ENCODE measurements at regions not wholly inside any gene's neighbourhood (a gene's known extent, or its start where the extent isn't known, plus 50 kb on each side); places are given as distances from the start of the nearest gene placed in this dataset.

GRCh38 chr15:29922191-29922590, 99.9 kb upstream of the TJP1 start:
- peaks cover 24% of the 10 kb centered on the region for H3K4me1 ChIP-seq (ENCODE audit: insufficient read depth)
- no peak overlapping the region for H2AFZ ChIP-seq
- no peaks in the 10 kb centered on the region for H4K20me1 ChIP-seq (ENCODE audit: insufficient read depth, poor library complexity, severe bottlenecking)
- no peaks in the 10 kb centered on the region for H3K27me3 ChIP-seq
- no peak overlapping the region for H3K27ac ChIP-seq
- DNase-seq (ENCODE audit: low spot score), result no peak
- H3K4me2 ChIP-seq, result no peak overlapping the region
- no peaks in the 10 kb centered on the region for H3K36me3 ChIP-seq (replicated peaks; ENCODE audit: insufficient read depth, low read depth)
- H3K4me3 ChIP-seq, result no peak overlapping the region
- no peak for TF ChIP-seq EZH2 (IDR thresholded peaks at IDR 0.05; ENCODE audit: borderline replicate concordance)
- TF ChIP-seq EZH2phosphoT487 (IDR thresholded peaks at IDR 0.05; ENCODE audit: low read depth, severe bottlenecking, unreplicated experiment), result no peak
- TF ChIP-seq CTCF (IDR thresholded peaks at IDR 0.05; ENCODE audit: poor library complexity), result no peak
- no peaks in the 10 kb centered on the region for H3K9me3 ChIP-seq (ENCODE audit: low read depth)
- no peaks in the 10 kb centered on the region for H3K79me2 ChIP-seq
- H3K9me2 ChIP-seq (replicated peaks; ENCODE audit: insufficient read depth), result no peaks in the 10 kb centered on the region

GRCh38 chr15:29921130-29921601, 98.9 kb upstream of the TJP1 start:
- no peak overlapping the region for H3K4me3 ChIP-seq
- no peaks in the 10 kb centered on the region for H3K79me2 ChIP-seq
- no peaks in the 10 kb centered on the region for H3K27me3 ChIP-seq
- peak; percentile 50 for DNase-seq (ENCODE audit: low spot score)
- peaks cover 23% of the 10 kb centered on the region for H3K4me1 ChIP-seq (ENCODE audit: insufficient read depth)
- H3K9me3 ChIP-seq (ENCODE audit: low read depth), result no peaks in the 10 kb centered on the region
- H4K20me1 ChIP-seq (ENCODE audit: insufficient read depth, poor library complexity, severe bottlenecking), result no peaks in the 10 kb centered on the region
- no peak overlapping the region for H2AFZ ChIP-seq
- no peaks in the 10 kb centered on the region for H3K9me2 ChIP-seq (replicated peaks; ENCODE audit: insufficient read depth)
- no peak for TF ChIP-seq CTCF (IDR thresholded peaks at IDR 0.05; ENCODE audit: poor library complexity)
- no peak for TF ChIP-seq EZH2 (IDR thresholded peaks at IDR 0.05; ENCODE audit: borderline replicate concordance)
- TF ChIP-seq EZH2phosphoT487 (IDR thresholded peaks at IDR 0.05; ENCODE audit: low read depth, severe bottlenecking, unreplicated experiment), result no peak
- H3K36me3 ChIP-seq (replicated peaks; ENCODE audit: insufficient read depth, low read depth), result no peaks in the 10 kb centered on the region
- whole genome bisulfite sequencing (ENCODE audit: low lambda C conversion rate, missing lambda C conversion rate), result 39% methylated on average over 6 of the region's 6 CpGs
- peak overlapping the region; percentile 67 for H3K27ac ChIP-seq
- H3K4me2 ChIP-seq, result peak overlapping the region; percentile 38

GRCh38 chr15:29920515-29920914, 98.2 kb upstream of the TJP1 start:
- no peaks in the 10 kb centered on the region for H3K36me3 ChIP-seq (replicated peaks; ENCODE audit: insufficient read depth, low read depth)
- no peak overlapping the region for H3K4me3 ChIP-seq
- WGBS (ENCODE audit: low lambda C conversion rate, missing lambda C conversion rate), result 69% methylated on average over 12 of the region's 12 CpGs
- no peaks in the 10 kb centered on the region for H4K20me1 ChIP-seq (ENCODE audit: insufficient read depth, poor library complexity, severe bottlenecking)
- peak; percentile 38 for DNase-seq (ENCODE audit: low spot score)
- no peak for TF ChIP-seq EZH2 (IDR thresholded peaks at IDR 0.05; ENCODE audit: borderline replicate concordance)
- TF ChIP-seq EZH2phosphoT487 (IDR thresholded peaks at IDR 0.05; ENCODE audit: low read depth, severe bottlenecking, unreplicated experiment), result no peak
- no peak for TF ChIP-seq CTCF (IDR thresholded peaks at IDR 0.05; ENCODE audit: poor library complexity)
- peak overlapping the region; percentile 67 for H3K27ac ChIP-seq
- no peaks in the 10 kb centered on the region for H3K9me3 ChIP-seq (ENCODE audit: low read depth)
- peaks cover 20% of the 10 kb centered on the region for H3K4me1 ChIP-seq (ENCODE audit: insufficient read depth)
- H2AFZ ChIP-seq, result no peak overlapping the region
- no peaks in the 10 kb centered on the region for H3K9me2 ChIP-seq (replicated peaks; ENCODE audit: insufficient read depth)
- no peaks in the 10 kb centered on the region for H3K79me2 ChIP-seq
- no peaks in the 10 kb centered on the region for H3K27me3 ChIP-seq
- peak overlapping the region; percentile 38 for H3K4me2 ChIP-seq

GRCh38 chr15:29919380-29919881, 97.2 kb upstream of the TJP1 start:
- Histone ChIP-seq H3K4me1 (ENCODE audit: insufficient read depth) (peaks cover 15% of the 10 kb centered on the region), H3K36me3 (replicated peaks; ENCODE audit: insufficient read depth, low read depth) (no peaks in the 10 kb centered on the region), H3K9me3 (ENCODE audit: low read depth) (no peaks in the 10 kb centered on the region), H3K4me2 (no peak overlapping the region), H3K27me3 (no peaks in the 10 kb centered on the region), H3K79me2 (no peaks in the 10 kb centered on the region), H4K20me1 (ENCODE audit: insufficient read depth, poor library complexity, severe bottlenecking) (no peaks in the 10 kb centered on the region), H2AFZ (no peak overlapping the region), H3K4me3 (no peak overlapping the region), H3K9me2 (replicated peaks; ENCODE audit: insufficient read depth) (no peaks in the 10 kb centered on the region), H3K27ac (no peak overlapping the region)
- TF ChIP-seq CTCF (IDR thresholded peaks at IDR 0.05; ENCODE audit: poor library complexity) (no peak), EZH2 (IDR thresholded peaks at IDR 0.05; ENCODE audit: borderline replicate concordance) (no peak), EZH2phosphoT487 (IDR thresholded peaks at IDR 0.05; ENCODE audit: low read depth, severe bottlenecking, unreplicated experiment) (no peak)
- DNase-seq (ENCODE audit: low spot score), result no peak
- WGBS (ENCODE audit: low lambda C conversion rate, missing lambda C conversion rate), result 90% methylated on average over 2 of the region's 2 CpGs

All from hepatocyte (in vitro differentiated cells).